HG02623 (cell line): ENCODE measurements at regions not wholly inside any gene's neighbourhood (a gene's known extent, or its start where the extent isn't known, plus 50 kb on each side); places are given as distances from the start of the nearest gene placed in this dataset.
"Not testable (repeated sequence)": the region's sequence is repeated elsewhere in the genome, so short reads cannot be mapped to it uniquely, and the experiment has no call there.

ENCODE experiments used
- ATAC-seq: cut with Tn5 transposase; IDR thresholded peaks from one replicate; pipeline ENCODE4 v1.9.1; 2021; ENCODE audit warnings: moderate library complexity; ENCODE audit not compliant: unreplicated experiment

DNA sequence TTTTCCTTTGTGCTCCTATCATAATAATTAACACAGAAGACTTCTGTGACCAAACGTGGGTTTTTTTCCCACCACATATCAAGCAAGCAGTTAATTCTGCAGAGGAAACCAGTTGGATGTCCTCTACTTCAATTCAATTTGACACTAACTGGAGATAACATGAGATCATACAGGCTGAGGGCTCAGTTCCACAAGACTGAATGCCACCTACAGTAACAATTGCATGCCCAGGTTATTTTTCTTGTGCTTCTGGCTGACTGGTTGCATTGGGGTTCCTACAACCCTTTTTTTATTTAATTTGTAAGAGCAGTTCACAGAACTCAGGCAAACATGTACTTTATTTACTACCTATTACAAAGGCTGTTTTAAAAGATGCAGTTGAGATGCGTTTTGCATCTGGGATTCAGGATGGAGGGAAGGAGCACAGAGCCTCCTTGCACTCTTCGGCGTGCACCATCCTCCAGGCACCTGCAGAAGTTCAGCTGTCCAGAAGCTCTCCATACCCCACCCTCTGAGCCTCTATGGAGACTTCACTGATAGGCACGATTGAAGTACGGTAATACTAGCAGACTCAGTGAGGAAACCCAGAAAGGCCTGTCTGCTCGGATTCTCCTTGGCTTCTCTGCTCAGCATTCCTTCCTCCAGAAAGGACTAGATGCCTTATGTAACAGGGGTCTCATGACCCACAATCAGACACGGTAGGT lies 425.2 kb upstream of the CDH9 start:
- ATAC-seq = no peak

DNA sequence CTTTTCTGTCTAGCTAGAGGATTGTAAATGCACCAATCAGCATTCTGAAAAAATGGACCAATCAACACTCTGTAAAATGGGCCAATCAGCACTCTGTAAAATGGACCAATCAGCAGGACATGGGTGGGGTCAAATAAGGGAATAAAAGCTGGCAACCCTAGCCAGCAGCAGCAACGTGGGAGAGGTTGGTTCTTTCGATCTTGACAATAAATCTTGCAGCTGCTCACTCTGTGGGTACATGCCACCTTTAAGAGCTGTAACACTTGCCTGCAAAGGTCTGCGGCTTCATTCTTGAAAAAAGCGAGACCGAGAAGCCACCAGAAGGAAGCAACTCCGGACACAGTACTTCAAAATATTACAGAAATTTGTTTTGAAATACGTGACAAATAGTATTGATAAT lies 424.6 kb upstream of the CDH9 start:
- no peak for ATAC-seq

DNA sequence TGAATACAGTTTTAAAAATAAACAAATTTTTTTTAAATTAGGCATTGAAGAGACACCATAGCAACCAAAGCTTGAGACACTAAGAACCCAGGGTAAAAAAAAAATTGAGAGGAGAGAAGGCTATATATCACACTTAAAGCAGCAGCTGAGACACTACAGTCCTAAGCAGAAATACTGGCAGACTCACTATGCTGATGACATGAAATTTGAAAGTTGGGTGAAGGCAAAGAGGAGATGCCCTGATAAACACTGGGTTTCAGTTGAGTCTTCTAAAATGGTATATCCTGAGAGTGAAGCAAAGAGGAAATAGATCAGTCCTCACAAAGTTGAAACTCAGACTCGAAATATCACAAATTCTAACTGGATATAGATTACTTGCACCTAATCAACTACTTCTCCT lies 419.9 kb upstream of the CDH9 start:
- ATAC-seq = no peak

DNA sequence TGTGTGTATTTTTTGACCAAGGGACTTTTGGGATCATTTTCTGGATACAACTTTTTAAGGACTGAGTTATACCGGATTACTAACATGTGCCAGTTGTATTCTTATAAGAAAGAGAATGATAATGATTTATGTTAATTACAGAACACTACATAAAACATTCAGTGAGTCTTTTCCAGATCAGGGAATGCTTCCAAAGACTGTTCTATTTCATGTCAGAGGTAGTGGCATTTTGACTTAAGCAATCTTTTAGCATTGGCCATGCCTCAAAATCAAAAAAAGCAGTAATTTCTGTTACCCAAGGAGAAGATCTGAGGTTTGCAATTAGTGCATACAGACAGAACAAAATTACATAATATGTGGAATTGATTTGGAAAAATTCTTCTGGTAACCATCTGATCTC lies 413.0 kb upstream of the CDH9 start:
- no peak for ATAC-seq

DNA sequence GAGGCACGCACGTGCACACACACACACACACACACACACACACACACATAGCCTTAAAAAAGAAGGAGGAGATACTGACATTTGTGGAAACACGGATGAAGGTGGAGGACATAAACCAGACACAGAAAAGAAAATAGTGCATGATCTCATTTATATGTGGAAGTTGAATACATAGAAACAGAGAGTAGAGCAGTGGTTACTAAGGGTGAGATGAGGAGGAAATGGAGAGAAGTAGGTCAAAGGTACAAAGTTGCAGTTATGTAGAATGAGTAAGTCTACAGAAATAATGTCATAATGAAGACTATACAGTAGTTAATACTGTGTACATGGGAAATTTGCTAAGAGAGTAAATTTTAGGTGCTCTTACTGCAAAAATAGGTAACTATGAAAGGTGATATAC lies 412.2 kb upstream of the CDH9 start:
- ATAC-seq = no peak

DNA sequence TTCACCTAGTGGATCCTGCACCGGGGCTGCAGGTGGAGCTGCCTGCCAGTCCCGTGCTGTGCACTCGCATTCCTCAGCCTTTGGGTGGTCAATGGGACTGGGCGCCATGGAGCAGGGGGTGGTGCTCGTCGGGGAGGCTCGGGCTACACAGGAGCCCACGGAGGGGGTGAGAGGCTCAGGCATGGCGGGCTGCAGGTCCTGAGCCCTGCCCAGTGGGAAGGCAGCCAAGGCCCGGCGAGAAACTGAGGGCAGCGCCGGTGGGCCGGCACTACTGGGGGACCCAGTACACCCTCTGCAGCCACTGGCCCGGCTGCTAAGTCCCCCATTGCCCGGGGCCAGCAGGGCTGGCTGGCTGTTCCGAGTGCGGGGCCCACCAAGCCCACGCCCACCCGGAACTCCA lies 401.0 kb upstream of the CDH9 start:
- ATAC-seq = not testable (repeated sequence)

DNA sequence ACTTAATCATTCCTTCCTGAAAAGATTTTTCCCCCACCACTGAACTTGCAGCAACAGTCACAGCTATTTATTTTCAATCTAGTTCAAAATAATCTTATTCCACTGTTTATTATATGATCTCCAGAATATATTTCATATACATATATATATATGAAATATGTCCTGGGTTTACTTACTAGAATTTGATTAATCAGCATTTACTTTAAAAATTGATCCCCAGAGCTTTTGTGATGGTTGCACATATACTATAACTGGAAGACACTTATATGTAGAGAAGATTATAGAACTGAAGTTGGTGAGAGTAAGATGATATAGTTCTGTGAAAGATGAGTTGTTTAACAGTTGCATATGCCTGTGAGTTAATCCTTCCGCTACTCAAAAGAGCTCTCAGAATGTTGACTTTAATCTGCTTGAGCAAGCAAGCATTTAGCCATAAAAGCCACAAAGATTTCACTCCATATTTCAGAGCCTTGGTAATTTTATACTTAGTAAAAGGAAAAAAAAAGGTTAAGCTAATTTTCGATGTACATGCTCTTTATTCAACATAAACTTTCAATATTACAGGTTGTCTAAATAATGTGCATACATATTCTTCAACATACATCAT lies 399.3 kb upstream of the CDH9 start:
- ATAC-seq = no peak

DNA sequence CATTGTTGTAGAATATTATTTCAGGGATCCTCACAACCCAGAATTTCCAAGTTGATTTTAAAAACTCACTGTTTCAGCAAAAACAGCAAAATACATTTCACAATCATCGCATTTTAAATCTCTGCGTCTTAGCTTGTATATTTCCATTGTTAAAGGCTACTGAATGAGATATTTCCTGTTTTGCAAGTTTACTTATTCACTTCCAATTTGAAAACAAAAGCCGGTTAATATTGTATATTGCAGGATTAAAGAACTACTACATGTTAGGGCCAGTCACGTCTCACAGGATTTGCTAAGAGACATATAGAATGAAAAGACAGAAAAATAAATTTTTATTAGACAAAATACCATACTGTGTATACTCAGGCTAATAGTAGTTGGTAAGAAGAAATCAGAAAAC lies 395.9 kb upstream of the CDH9 start:
- ATAC-seq = no peak

DNA sequence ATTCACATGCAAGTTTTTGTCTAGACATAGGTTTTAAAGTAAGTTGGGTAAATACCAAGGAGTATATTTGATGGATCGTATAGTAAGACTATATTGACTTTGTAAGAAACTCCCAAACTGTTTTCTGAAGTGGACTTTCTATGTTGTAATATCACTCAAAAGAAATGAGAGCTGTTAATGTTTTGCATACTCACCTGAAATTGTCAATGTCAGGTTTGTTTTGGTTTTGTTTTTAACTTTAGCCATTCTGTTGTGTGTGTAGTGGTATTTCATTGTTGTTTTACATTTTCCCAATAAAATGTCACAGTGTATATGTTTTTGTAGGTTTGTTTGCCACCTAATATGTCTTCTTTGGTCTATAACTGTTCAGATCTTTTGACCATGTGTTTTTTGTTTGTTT lies 375.7 kb upstream of the CDH9 start:
- no peak for ATAC-seq

DNA sequence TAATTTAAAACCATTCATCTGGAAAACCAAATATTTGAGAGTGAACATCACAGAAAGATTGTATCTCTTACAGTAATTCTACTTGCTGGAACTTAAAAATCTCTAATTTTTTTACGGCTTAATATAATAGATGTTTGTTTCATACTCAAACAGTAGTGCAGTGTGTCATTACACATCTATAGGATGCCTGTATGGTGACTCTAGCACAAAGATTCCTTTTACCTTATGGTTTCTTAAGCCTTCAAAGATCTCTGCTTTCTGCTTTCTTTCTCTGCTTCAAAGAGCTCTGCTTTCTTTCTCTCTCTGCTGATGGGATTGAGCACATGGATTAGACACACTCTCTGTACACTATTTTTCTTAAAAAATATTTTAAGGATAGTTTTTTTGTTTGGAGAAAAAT lies 374.0 kb upstream of the CDH9 start:
- no peak for ATAC-seq

DNA sequence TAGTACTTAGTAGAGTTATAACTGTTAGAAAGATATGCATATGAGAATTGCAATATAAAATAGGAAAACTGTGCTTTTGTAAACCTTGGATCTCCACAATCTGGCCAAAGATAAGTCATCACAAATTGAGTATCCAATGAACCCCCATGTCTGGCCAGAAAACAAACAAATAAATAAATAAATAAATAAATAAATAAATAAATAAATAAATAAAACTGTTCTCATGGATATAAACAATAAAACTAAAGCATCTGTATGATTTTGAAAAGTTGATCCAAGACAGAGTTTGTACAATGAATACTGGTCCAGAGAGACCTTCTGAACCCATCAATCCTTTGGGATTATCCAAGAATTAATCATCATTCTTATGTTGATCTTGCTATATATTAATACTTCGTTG lies 367.6 kb upstream of the CDH9 start:
- ATAC-seq = no peak

DNA sequence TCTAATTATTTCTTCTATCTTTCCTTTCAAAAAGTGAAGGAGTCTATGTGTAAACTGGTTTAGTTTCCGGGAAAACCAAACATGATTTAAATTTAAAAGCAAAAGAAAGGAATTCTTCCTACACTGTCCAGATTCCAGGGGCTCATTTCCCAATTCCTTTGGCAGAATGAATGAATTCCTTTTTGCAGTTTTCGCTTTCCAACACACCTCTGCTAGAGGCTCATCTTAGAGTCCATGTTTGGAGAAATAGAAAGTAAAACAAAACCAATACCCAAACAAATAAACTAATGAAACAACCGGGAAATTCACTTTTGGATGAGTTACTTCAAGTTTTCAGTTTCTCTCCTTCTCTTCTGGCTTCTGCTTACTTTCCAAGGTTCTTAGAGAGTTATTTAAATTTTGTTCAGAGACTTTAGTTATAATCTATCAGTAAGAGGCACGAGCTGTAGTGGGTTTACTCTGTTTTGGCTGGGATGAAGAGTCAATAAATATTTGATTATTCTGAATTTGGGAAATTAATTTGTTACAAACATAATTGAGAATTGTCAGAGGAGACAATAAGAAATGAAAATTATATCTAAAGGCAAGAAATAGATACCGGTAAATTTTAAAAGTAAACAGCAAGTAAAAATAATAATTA lies 365.0 kb upstream of the CDH9 start:
- ATAC-seq = no peak

DNA sequence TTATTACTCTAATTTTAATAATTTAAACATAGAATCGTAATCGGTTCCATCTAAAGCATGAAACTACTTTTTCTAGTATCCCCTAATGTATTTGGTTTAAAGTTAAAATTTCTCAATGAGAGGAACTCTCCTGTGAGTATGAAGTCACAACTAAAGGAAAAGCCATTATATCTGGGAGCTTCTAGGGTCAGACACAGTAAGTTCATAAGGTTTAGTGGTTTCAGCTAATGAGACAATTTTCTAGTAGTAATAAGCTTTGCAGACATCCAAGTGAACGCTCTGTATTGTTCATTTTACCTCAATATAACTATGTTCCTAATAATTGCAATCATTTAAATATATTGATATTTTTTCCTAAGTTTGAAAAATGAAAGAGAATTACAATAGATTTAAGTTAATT lies 364.4 kb upstream of the CDH9 start:
- ATAC-seq = no peak

DNA sequence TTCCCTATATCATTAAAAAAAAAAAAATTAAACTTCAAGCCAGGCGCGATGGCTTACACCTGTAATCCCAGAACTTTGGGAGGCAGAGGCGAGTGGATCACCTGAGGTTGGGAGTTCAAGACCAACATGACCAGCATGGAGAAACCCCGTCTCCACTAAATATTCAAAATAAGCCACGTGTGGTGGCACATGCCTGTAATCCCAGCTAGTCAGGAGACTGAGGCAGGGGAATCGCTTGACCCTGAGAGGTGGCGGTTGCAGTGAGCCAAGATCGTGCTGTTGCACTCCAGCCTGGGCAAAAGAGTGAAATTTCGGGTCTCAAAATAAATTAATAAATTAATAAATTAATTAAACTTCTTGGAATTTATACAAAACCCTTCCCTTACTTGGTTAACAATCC lies 358.6 kb upstream of the CDH9 start:
- ATAC-seq = no peak

DNA sequence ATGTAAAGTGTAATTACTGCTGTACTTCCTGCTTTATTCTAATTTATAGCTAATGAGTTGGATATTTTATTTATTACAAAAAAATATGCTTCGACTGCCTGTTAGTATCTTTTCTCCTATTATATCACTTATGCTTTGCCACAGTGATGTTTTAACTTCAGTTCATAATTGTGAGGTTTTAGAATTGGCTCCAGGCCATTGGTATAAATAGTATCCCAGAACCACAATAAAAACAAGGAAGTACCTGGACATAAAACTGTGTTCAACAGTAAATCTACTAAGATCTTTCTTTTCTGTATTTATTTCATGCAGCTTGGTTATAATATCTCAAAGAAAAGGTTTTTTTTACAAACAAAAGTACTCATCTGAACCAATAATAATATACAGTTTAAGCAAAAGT lies 354.3 kb upstream of the CDH9 start:
- ATAC-seq = no peak

DNA sequence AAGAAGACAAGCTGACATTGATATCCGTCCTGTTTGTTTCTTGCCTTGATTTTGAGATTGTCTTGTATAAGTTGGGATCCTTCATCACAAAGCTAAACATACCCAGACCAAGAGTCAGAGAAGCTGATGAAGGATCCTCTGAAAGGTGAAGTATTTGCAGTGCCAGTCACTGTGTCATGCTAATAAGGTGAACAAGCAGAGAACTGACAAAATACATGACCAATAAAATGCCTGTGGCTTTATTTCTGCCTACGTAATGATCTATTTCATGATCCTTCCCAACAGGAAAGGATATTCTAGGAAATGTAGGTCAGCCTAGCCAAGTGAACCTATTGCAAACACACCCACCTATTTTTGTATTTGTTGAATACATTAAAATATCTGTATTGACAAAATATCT lies 351.3 kb upstream of the CDH9 start:
- no peak for ATAC-seq

DNA sequence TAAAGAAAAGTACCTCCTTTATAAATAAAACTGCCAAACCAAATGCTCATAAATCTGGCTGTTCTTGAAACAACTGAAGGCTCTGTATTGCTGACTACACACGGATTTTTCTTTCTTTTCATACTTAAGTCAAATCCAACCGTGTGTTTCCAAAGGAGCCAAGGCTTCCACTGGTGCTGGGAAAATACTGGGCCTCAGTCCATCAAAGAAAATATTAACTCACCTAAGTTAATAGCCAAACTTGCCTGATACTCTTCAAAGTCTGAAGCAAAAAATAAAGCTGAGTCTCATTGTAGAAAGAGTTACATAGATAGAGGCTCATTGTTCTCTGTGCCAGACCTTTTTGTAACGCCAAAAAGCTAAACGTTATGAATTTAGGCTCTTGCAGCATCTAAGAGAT lies 350.4 kb upstream of the CDH9 start:
- no peak for ATAC-seq

DNA sequence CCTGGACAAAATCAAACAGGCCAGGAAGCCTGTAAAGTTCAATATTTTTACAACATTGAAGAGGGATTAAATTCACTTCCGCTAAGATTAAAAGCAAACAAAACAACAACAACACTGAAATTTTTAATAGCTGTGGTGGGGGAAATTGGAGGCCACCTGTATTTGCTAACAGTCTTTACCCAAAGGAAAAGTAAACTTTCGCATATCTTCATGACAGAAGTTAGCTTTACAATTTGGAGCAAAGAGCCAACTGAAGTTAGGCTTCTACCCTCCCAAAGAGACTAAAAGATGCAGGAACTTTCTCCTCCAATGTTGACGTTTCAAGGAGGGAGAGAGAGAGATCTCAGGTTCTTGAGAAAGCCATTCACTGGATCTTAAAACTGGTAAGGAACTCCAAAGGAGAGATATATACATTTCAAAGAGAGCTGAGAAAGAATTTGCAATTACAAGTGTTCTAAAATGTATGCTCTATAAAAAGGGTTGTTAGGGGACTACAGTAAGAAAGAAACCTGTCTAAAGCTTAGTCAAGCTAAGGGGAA lies 349.2 kb upstream of the CDH9 start:
- ATAC-seq = no peak

DNA sequence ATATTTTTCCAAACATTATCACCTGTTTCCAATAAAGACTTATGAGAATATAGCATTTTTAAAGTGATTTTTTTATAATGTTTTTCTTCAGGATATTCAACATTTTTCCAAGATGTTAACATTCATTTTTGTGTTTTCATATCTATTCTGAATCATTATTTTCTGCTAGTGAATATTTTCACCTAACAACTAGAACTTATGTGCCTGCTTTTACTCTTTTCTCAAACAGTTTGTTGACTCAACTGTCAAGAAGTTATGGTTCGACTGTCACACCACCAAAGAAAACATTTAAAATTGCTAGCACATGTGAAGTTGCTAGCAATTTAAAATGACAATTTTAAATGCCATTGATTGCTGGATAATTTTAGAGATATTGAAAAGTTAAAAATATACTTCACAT lies 343.3 kb upstream of the CDH9 start:
- no peak for ATAC-seq

DNA sequence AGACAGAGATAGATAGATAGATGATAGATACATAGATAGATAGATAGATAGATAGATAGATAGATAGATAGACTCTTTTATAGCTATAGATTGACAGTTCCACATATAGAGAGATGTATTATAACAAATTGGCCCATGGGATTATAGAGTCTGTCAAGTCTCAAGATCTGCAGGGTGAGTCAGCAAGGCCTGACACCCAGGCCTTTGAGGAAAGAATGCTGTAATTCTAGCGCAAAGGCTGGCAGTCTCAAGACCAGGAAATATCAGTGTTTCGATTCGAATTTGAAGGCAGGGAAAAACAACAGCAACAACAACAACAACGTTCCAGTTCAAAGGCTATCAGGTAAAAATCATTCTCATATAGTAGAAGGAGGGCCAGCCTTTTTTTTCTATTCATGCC lies 339.2 kb upstream of the CDH9 start:
- no peak for ATAC-seq

DNA sequence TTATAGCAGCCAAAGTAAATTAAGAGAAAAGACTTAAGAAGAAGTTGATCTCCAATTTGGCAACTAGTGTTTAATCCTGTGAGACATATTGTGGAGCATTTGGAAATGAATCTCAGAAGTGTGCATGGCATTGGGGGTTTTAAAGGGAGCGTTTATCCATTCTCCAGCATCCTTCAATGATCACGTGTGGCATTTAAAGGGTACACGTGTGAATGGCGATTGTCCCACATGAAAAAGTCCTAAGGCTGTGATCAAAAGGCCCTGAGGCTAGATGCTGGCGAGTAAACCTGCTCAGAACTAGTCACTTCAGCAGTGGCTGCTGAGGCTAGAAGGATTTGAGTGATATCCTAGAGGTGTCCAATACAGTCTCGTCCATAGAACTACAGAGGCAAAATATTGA lies 315.6 kb upstream of the CDH9 start:
- no peak for ATAC-seq

DNA sequence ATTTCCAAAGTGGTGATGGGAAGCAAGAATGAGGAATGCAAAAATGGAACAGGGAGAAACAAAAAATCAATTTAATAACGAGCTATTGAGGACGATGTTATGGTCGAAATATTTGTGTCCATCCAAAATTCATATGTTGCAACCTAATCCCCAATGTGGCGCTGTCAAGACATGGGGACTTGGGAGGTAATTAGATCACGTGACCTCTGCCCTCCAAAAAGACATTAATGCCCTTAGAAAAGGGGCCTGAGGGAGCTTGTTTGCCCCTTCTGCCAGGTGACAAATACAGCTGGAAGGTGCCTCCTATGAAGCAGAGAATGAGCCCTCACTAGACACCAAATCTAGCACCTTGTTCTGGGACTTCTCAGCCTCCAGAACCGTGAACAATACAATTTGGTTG lies 315.2 kb upstream of the CDH9 start:
- ATAC-seq = no peak
